ENCODE measurements at regions not wholly inside any gene's neighbourhood (a gene's known extent, or its start where the extent isn't known, plus 50 kb on each side); places are given as distances from the start of the nearest gene placed in this dataset.

- no peak for FAIRE-seq
Observed at GRCh38 chr2:14565666-14566065, 66.9 kb upstream of the LRATD1 start.

GRCh38 chr2:14567561-14567960 lies 65.0 kb upstream of the LRATD1 start:
- no peak for FAIRE-seq

GRCh38 chr2:14569294-14569693 lies 63.2 kb upstream of the LRATD1 start:
- no peak for FAIRE-seq

- no peak for FAIRE-seq
Observed at GRCh38 chr2:14572633-14573032, 59.9 kb upstream of the LRATD1 start.

GRCh38 chr2:14577843-14578242 lies 54.7 kb upstream of the LRATD1 start:
- no peak for FAIRE-seq

Measured in G401.6 (cell line).